SKM-1 (cell line): ENCODE measurements at regions not wholly inside any gene's neighbourhood (a gene's known extent, or its start where the extent isn't known, plus 50 kb on each side); places are given as distances from the start of the nearest gene placed in this dataset.

Experiments used
- DNase-seq: peaks from one replicate; lab custom pipeline; 2025; ENCODE audit not compliant: unreplicated experiment; lab: John Stamatoyannopoulos, UW

- no peak for DNase-seq
Observed at GRCh38 chr2:185145316-185146121, 547.2 kb downstream of the ZNF804A start.

GRCh38 chr2:185147361-185147760, 549.0 kb downstream of the ZNF804A start:
- no peak for DNase-seq

GRCh38 chr2:185152186-185152585, 553.9 kb downstream of the ZNF804A start:
- DNase-seq = no peak

GRCh38 chr2:185161701-185162100, 563.4 kb downstream of the ZNF804A start:
- no peak for DNase-seq

- DNase-seq = no peak
Observed at GRCh38 chr2:185174353-185174752, 564.3 kb upstream of the FSIP2 start.

- DNase-seq = no peak
Observed at GRCh38 chr2:185179743-185180142, 558.9 kb upstream of the FSIP2 start.

- no peak for DNase-seq
Observed at GRCh38 chr2:185181901-185182300, 556.7 kb upstream of the FSIP2 start.

- DNase-seq = no peak
Observed at GRCh38 chr2:185185044-185185443, 553.6 kb upstream of the FSIP2 start.

GRCh38 chr2:185187421-185187820, 551.2 kb upstream of the FSIP2 start:
- no peak for DNase-seq

- DNase-seq = no peak
Observed at GRCh38 chr2:185188656-185189055, 549.9 kb upstream of the FSIP2 start.

- no peak for DNase-seq
Observed at GRCh38 chr2:185201063-185201462, 537.5 kb upstream of the FSIP2 start.

- no peak for DNase-seq
Observed at GRCh38 chr2:185202381-185202780, 536.2 kb upstream of the FSIP2 start.

GRCh38 chr2:185202945-185203528, 535.6 kb upstream of the FSIP2 start:
- DNase-seq = no peak

GRCh38 chr2:185208261-185208660, 530.3 kb upstream of the FSIP2 start:
- DNase-seq = no peak

GRCh38 chr2:185215497-185215896, 523.1 kb upstream of the FSIP2 start:
- no peak for DNase-seq

GRCh38 chr2:185219981-185220380, 518.6 kb upstream of the FSIP2 start:
- no peak for DNase-seq

GRCh38 chr2:185222311-185222710, 516.3 kb upstream of the FSIP2 start:
- no peak for DNase-seq

GRCh38 chr2:185227391-185227790, 511.2 kb upstream of the FSIP2 start:
- no peak for DNase-seq

- DNase-seq = no peak
Observed at GRCh38 chr2:185239491-185239890, 499.1 kb upstream of the FSIP2 start.

GRCh38 chr2:185240796-185241195, 497.8 kb upstream of the FSIP2 start:
- no peak for DNase-seq

GRCh38 chr2:185241556-185241955, 497.0 kb upstream of the FSIP2 start:
- DNase-seq = no peak

- no peak for DNase-seq
Observed at GRCh38 chr2:185242462-185242861, 496.1 kb upstream of the FSIP2 start.

GRCh38 chr2:185245216-185245615, 493.4 kb upstream of the FSIP2 start:
- no peak for DNase-seq
